ENCODE measurements at regions not wholly inside any gene's neighbourhood (a gene's known extent, or its start where the extent isn't known, plus 50 kb on each side); places are given as distances from the start of the nearest gene placed in this dataset.

GRCh38 chr12:59036973-59037762 lies 116.9 kb upstream of the LRIG3 start:
- no peak for DNase-seq

GRCh38 chr12:59036347-59036746 lies 116.0 kb upstream of the LRIG3 start:
- no peak for DNase-seq

- DNase-seq: no peak
Observed at GRCh38 chr12:59031313-59031712, 111.0 kb upstream of the LRIG3 start.

GRCh38 chr12:59030415-59030814 lies 110.1 kb upstream of the LRIG3 start:
- DNase-seq: no peak

- DNase-seq: no peak
Observed at GRCh38 chr12:59027199-59027598, 106.9 kb upstream of the LRIG3 start.

GRCh38 chr12:59023861-59024424 lies 103.6 kb upstream of the LRIG3 start:
- DNase-seq: no peak

GRCh38 chr12:59020073-59020946 lies 100.0 kb upstream of the LRIG3 start:
- no peak for DNase-seq

- DNase-seq: no peak
Observed at GRCh38 chr12:59014885-59015284, 94.6 kb upstream of the LRIG3 start.

GRCh38 chr12:59010941-59011340 lies 90.6 kb upstream of the LRIG3 start:
- DNase-seq: no peak

GRCh38 chr12:59010118-59010517 lies 89.8 kb upstream of the LRIG3 start:
- DNase-seq: no peak

GRCh38 chr12:59007620-59008019 lies 87.3 kb upstream of the LRIG3 start:
- DNase-seq: no peak

GRCh38 chr12:59005193-59005955 lies 85.1 kb upstream of the LRIG3 start:
- DNase-seq: no peak

GRCh38 chr12:59004456-59004855 lies 84.2 kb upstream of the LRIG3 start:
- DNase-seq: no peak

GRCh38 chr12:58995666-58996363 lies 75.5 kb upstream of the LRIG3 start:
- DNase-seq: no peak

GRCh38 chr12:58988643-58989344 lies 68.5 kb upstream of the LRIG3 start:
- no peak for DNase-seq

- DNase-seq: no peak
Observed at GRCh38 chr12:58981961-58982360, 61.7 kb upstream of the LRIG3 start.

GRCh38 chr12:58980768-58981167 lies 60.5 kb upstream of the LRIG3 start:
- no peak for DNase-seq

GRCh38 chr12:58978717-58979116 lies 58.4 kb upstream of the LRIG3 start:
- DNase-seq: no peak

GRCh38 chr12:58977476-58977875 lies 57.2 kb upstream of the LRIG3 start:
- DNase-seq: no peak

- no peak for DNase-seq
Observed at GRCh38 chr12:58976146-58976545, 55.8 kb upstream of the LRIG3 start.
